Mesenchymal stem cell (in vitro differentiated cells and primary cell): ENCODE measurements at regions not wholly inside any gene's neighbourhood (a gene's known extent, or its start where the extent isn't known, plus 50 kb on each side); places are given as distances from the start of the nearest gene placed in this dataset.

Experiments used
- DNase-seq: peaks from one replicate; pipeline ENCODE4 v3.0.0-alpha.2; 2013
- H2AFZ ChIP-seq: one replicate; pipeline ENCODE4 v1.6.1; 2013; ENCODE audit warnings: low read depth, mild to moderate bottlenecking, control low read depth, inconsistent platforms, low read length, moderate library complexity
- H2AK5ac ChIP-seq: 2 replicates; pipeline ENCODE4 v1.6.1; 2013; ENCODE audit warnings: low read length, moderate library complexity, mild to moderate bottlenecking, inconsistent platforms; ENCODE audit not compliant: severe bottlenecking
- H2BK120ac ChIP-seq: one replicate; pipeline ENCODE4 v1.6.1; 2013; ENCODE audit warnings: low read depth, mild to moderate bottlenecking, inconsistent platforms, low read length, moderate library complexity
- H2BK12ac ChIP-seq, 2 experiments: one replicate each; pipeline ENCODE4 v1.6.1; 2013; ENCODE audit warnings: inconsistent platforms in 2 of 2, low read length in 2 of 2, mild to moderate bottlenecking in 2 of 2, moderate library complexity in 2 of 2, control low read depth in 1 of 2
- H2BK15ac ChIP-seq: one replicate; pipeline ENCODE4 v1.6.1; 2013; ENCODE audit warnings: mild to moderate bottlenecking, low read depth, inconsistent platforms; ENCODE audit not compliant: poor library complexity, severe bottlenecking
- H2BK5ac ChIP-seq: 2 replicates; pipeline ENCODE4 v1.6.1; 2013; ENCODE audit warnings: low read depth, mild to moderate bottlenecking, low read length, control low read depth, inconsistent platforms; ENCODE audit not compliant: poor library complexity, severe bottlenecking
- H3K14ac ChIP-seq, 2 experiments: one replicate each; pipeline ENCODE4 v1.6.1; 2013; ENCODE audit warnings: inconsistent platforms in 2 of 2, low read length in 2 of 2, control low read depth in 1 of 2, mild to moderate bottlenecking in 1 of 2, moderate library complexity in 1 of 2
- H3K18ac ChIP-seq, 2 experiments: one replicate each; pipeline ENCODE4 v1.6.1; 2013; ENCODE audit warnings: inconsistent platforms in 2 of 2, low read length in 2 of 2, control low read depth in 1 of 2, low read depth in 1 of 2, mild to moderate bottlenecking in 1 of 2
- H3K23ac ChIP-seq, 2 experiments: one replicate each; pipeline ENCODE4 v1.6.1; 2013; ENCODE audit warnings: inconsistent platforms in 2 of 2, low read length in 2 of 2, mild to moderate bottlenecking in 2 of 2, moderate library complexity in 2 of 2, control low read depth in 1 of 2
- H3K27ac ChIP-seq: 2 replicates; pipeline ENCODE4 v1.5.1; 2013; ENCODE audit warnings: mild to moderate bottlenecking, moderate library complexity, low read length, control low read depth, inconsistent platforms; ENCODE audit not compliant: poor library complexity, severe bottlenecking
- H3K27me3 ChIP-seq, 2 experiments: 2 replicates each; pipeline versions ENCODE4 v1.6.1 to v1.7.0; 2013; ENCODE audit warnings: low read length in 2 of 2, mild to moderate bottlenecking in 2 of 2, moderate library complexity in 2 of 2, control low read depth in 1 of 2, inconsistent platforms in 1 of 2; ENCODE audit not compliant: control insufficient read depth in 1 of 2, insufficient read depth in 1 of 2
- H3K36me3 ChIP-seq, 2 experiments: 2 replicates each; pipeline versions ENCODE4 v1.6.1 to v1.7.0; 2013; ENCODE audit warnings: low read length in 2 of 2, control low read depth in 1 of 2, inconsistent platforms in 1 of 2, low read depth in 1 of 2, mild to moderate bottlenecking in 1 of 2; ENCODE audit not compliant: insufficient read depth in 2 of 2, control insufficient read depth in 1 of 2
- H3K4ac ChIP-seq, 2 experiments: one replicate each; pipeline ENCODE4 v1.6.1; 2013; ENCODE audit warnings: inconsistent platforms in 2 of 2, low read length in 2 of 2, mild to moderate bottlenecking in 2 of 2, moderate library complexity in 2 of 2, control low read depth in 1 of 2, low read depth in 1 of 2
- H3K4me1 ChIP-seq: 2 replicates; pipeline ENCODE4 v1.6.1; 2013; ENCODE audit warnings: low read depth, low read length, control low read depth; ENCODE audit not compliant: control insufficient read depth, insufficient read depth
- H3K4me2 ChIP-seq: 2 replicates; pipeline ENCODE4 v1.6.1; 2013; ENCODE audit warnings: low read length, mild to moderate bottlenecking, inconsistent platforms; ENCODE audit not compliant: poor library complexity, severe bottlenecking
- H3K4me3 ChIP-seq, 2 experiments: 2 replicates each; pipeline versions ENCODE4 v1.5.1 to v1.7.0; 2013; ENCODE audit warnings: low read length in 2 of 2, mild to moderate bottlenecking in 2 of 2, control low read depth in 1 of 2, low read depth in 1 of 2; ENCODE audit not compliant: insufficient read depth in 1 of 2
- H3K79me1 ChIP-seq: replicated peaks from 2 replicates; pipeline ENCODE4 v1.6.1; 2013; ENCODE audit warnings: mild to moderate bottlenecking, control low read depth, low read length, inconsistent platforms; ENCODE audit not compliant: poor library complexity, severe bottlenecking
- H3K9ac ChIP-seq: 2 replicates; pipeline ENCODE4 v1.7.0; 2013; ENCODE audit warnings: mild to moderate bottlenecking, low read length, moderate library complexity
- H3K9me3 ChIP-seq: 2 replicates; pipeline ENCODE4 v1.7.0; 2013; ENCODE audit warnings: mild to moderate bottlenecking, low read length; ENCODE audit not compliant: control insufficient read depth
- H4K8ac ChIP-seq: one replicate; pipeline ENCODE4 v1.6.1; 2013; ENCODE audit warnings: inconsistent platforms, mild to moderate bottlenecking, low read length, moderate library complexity
- H4K91ac ChIP-seq: one replicate; pipeline ENCODE4 v1.6.1; 2013; ENCODE audit warnings: mild to moderate bottlenecking, low read length, inconsistent platforms
- WGBS: methylation state at CpG from one replicate; pipeline ENCODE4 v1.1.7; 2013; ENCODE audit warnings: mixed read lengths; 5-methylcytosine and 5-hydroxymethylcytosine counted together

DNA sequence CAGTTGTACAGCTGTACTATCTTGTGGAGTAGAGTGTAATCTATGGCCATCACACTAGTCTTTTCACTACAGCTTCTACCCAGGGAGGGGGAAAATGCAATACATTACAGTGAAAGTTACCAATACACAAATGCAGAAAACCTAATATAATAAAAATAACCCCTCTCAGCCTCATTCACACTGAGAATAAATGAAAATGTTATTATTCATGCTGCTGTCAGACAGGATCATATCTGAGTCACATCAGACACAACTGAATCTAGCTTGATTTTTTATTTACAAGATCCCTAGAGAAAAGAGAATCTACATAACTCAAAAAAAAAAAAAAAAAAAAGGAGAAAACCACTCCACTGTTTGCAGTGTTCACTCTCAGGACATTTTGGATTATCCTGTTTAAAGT lies 293.9 kb upstream of the ESRRG start:
- DNase-seq: no peak
- Histone ChIP-seq H2AFZ (no peak overlapping the region), H2BK12ac (no peak overlapping the region), H2BK15ac (no peak overlapping the region), H3K9ac (no peak overlapping the region), H2BK5ac (no peak overlapping the region), H3K14ac (no peak overlapping the region), H2BK120ac (no peak overlapping the region), H3K27me3 (no peaks in the 10 kb centered on the region), H3K4me1 (no peaks in the 10 kb centered on the region), H3K4me2 (no peak overlapping the region), H3K36me3 (no peaks in the 10 kb centered on the region), H3K18ac (no peak overlapping the region), H4K8ac (no peak overlapping the region), H4K91ac (no peak overlapping the region), H2AK5ac (no peak overlapping the region), H3K9me3 (no peaks in the 10 kb centered on the region), H3K4ac (no peak overlapping the region), H3K27ac (no peak overlapping the region), H3K79me1 (no peaks in the 10 kb centered on the region), H3K4me3 (no peak overlapping the region), H3K23ac (no peak overlapping the region)

DNA sequence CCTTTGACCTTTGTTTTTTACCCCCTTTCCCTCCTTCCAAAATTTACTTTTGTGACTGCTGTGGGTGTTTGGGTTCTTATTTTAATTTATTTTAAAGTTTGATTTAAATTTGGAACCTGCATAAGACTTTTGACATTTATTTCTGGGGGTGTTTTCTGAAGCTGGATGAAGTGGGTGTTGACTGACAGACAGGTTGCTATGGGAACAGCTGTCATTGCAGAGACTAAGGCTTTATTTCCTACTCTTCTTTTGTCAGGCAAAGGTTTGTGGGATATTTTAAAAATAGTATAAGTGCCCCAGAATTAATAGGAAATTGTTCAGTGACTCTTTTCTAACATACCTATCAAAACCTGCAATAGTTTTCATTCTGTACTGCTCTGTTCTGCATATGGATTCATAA lies 290.8 kb upstream of the ESRRG start:
- DNase-seq: no peak
- Histone ChIP-seq H3K36me3 (no peaks in the 10 kb centered on the region), H3K4me3 (no peak overlapping the region), H3K14ac (no peak overlapping the region), H3K79me1 (no peaks in the 10 kb centered on the region), H3K23ac (no peak overlapping the region), H2BK15ac (no peak overlapping the region), H3K4me2 (no peak overlapping the region), H3K4me1 (no peaks in the 10 kb centered on the region), H2AFZ (no peak overlapping the region), H3K27me3 (no peaks in the 10 kb centered on the region), H2BK12ac (no peak overlapping the region), H3K4ac (no peak overlapping the region), H2BK120ac (no peak overlapping the region), H3K18ac (no peak overlapping the region), H4K8ac (no peak overlapping the region), H3K9ac (no peak overlapping the region), H2BK5ac (no peak overlapping the region), H4K91ac (no peak overlapping the region), H3K9me3 (no peaks in the 10 kb centered on the region), H3K27ac (no peak overlapping the region), H2AK5ac (no peak overlapping the region)

DNA sequence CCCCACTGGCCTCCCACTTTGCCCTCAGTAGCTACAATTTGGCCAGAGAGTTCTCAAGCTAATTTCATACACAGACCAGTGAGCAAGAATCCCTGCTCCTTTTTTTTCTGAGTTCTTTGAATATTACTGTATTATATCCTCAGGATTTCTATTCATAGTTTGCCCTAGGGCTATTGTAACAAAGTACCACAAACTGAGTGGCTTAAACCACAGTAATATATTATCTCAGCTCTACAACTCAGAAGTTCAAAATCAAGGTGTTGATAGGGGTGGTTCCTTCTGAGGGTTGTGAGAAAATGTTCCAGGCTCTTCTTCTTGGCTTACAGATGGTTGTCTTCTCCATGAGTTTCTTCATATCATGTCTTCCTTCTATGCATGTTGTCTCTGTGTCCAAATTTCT lies 289.4 kb upstream of the ESRRG start:
- H2AFZ ChIP-seq: no peak overlapping the region
- no peak overlapping the region for H4K8ac ChIP-seq

DNA sequence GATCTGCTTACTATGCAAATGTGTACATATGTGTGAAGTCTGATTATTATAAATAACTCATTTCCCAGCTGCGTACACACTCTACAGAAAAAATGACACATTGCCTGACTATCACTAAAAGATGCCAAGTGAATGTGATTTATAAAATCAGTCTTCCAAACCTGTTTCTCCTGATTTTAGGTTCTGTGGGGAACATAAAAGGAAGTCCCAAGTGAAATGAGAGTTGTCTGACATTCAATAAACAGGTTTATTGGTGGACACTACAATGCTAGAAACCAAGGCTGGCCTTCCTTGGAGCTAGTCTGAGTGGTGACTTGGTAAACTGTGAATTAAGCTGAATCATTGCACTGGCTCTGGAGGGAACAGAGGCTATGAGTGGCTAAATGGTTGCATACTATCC lies 287.9 kb upstream of the ESRRG start:
- Histone ChIP-seq H3K4me2 (no peak overlapping the region), H2BK5ac (no peak overlapping the region), H3K18ac (no peak overlapping the region), H3K36me3 (no peaks in the 10 kb centered on the region), H4K8ac (no peak overlapping the region), H2BK12ac (no peak overlapping the region), H2BK120ac (no peak overlapping the region), H3K9ac (no peak overlapping the region), H3K23ac (no peak overlapping the region), H4K91ac (no peak overlapping the region), H3K27ac (no peak overlapping the region), H3K4me3 (no peak overlapping the region), H3K27me3 (no peaks in the 10 kb centered on the region), H3K9me3 (no peaks in the 10 kb centered on the region), H3K14ac (no peak overlapping the region), H2AFZ (no peak overlapping the region), H3K4ac (no peak overlapping the region), H2BK15ac (no peak overlapping the region), H3K4me1 (no peaks in the 10 kb centered on the region), H3K79me1 (no peaks in the 10 kb centered on the region), H2AK5ac (no peak overlapping the region)
- no CpG with 5 or more reads among the region's 1 CpG for WGBS
- DNase-seq: no peak

More for the DNA sequence above, 289.4 kb upstream of the ESRRG start:
- no peak overlapping the region for H3K23ac ChIP-seq
- no peaks in the 10 kb centered on the region for H3K36me3 ChIP-seq
- H2BK15ac ChIP-seq: no peak overlapping the region
- no peaks in the 10 kb centered on the region for H3K79me1 ChIP-seq
- no peak overlapping the region for H2BK120ac ChIP-seq
- H3K9ac ChIP-seq: no peak overlapping the region
- no peak overlapping the region for H3K4ac ChIP-seq
- H3K18ac ChIP-seq: no peak overlapping the region
- no peak overlapping the region for H3K4me3 ChIP-seq
- H2BK5ac ChIP-seq: no peak overlapping the region
- no peaks in the 10 kb centered on the region for H3K9me3 ChIP-seq
- no peak overlapping the region for H4K91ac ChIP-seq
- H2AK5ac ChIP-seq: no peak overlapping the region
- no peak overlapping the region for H2BK12ac ChIP-seq
- H3K27me3 ChIP-seq: no peaks in the 10 kb centered on the region
- no peak for DNase-seq
- H3K4me2 ChIP-seq: no peak overlapping the region
- H3K4me1 ChIP-seq: no peaks in the 10 kb centered on the region
- H3K14ac ChIP-seq: no peak overlapping the region
- H3K27ac ChIP-seq: no peak overlapping the region
